GM19328 (cell line): ENCODE measurements at regions not wholly inside any gene's neighbourhood (a gene's known extent, or its start where the extent isn't known, plus 50 kb on each side); places are given as distances from the start of the nearest gene placed in this dataset.
"Not testable (repeated sequence)": the region's sequence is repeated elsewhere in the genome, so short reads cannot be mapped to it uniquely, and the experiment has no call there.

Experiments used
- ATAC-seq: cut with Tn5 transposase; IDR thresholded peaks from one replicate; pipeline ENCODE4 v1.9.1; 2021; ENCODE audit warnings: mild to moderate bottlenecking, moderate library complexity; ENCODE audit not compliant: unreplicated experiment

DNA sequence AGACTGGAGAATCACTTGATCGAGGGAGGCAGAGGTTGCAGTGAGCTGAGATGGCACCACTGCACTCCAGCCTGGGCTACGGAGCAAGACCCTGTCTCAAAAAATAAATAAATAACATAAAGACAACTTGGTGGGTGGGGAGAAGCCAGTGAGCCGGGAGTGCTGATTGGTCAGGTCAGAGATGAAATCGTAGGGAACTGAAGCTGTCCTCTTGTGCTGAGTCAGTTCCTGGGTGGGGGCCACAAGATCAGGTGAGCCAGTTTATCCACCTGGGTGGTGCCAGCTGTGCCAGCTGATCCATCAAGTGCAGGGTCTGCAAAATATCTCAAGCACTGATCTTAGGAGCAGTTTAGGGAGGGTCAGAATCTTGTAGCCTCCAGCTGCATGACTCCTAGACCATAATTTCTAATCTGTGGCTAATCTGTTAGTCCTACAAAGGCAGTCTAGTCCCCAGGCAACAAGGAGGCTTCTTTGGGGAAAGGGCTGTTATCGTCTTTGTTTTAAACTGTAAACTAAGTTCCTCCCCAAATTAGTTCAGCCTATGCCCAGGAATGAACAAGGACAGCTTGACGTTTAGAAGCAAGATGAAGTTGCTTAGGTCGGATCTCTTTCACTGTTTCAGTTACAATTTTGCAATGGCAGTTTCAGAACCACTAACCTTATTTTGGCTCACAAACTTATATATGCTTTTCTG, 221.5 kb upstream of the MYLIP start:
- ATAC-seq = not testable (repeated sequence)

DNA sequence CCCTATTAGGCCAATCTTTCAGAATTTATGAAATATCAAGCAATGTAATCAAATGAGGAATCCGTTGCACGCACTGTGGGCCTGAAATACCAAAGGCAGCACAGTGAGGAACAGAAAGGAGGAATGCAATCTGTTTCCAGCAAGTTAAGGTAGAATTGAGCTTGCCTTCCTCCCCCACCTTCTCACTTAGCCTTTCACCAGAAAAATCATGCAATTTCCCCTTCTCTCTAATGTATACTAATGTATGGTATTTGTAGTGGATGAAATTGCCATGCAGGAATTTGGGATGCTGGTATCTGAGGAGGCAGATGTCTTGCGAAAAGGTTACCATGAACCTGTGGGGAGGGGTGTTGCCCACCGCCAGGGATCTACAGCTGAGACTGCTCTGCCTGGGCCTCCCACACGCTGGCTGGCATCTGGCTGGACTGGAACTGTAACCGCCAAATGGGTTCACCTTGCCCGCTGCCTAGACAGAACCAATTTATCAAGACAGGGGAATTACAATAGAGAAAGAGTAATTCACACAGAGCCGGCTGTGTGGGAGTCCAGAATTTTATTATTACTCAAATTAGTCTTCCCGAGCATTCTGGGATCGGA, 222.4 kb upstream of the MYLIP start:
- no peak for ATAC-seq

- ATAC-seq = no peak
Observed at GRCh38 chr6:15905488-15906419, 223.1 kb upstream of the MYLIP start.

- ATAC-seq = no peak
Observed at GRCh38 chr6:15904651-15905376, 224.1 kb upstream of the MYLIP start.

GRCh38 chr6:15901141-15902115, 227.5 kb upstream of the MYLIP start:
- peak; percentile 86 for ATAC-seq

DNA sequence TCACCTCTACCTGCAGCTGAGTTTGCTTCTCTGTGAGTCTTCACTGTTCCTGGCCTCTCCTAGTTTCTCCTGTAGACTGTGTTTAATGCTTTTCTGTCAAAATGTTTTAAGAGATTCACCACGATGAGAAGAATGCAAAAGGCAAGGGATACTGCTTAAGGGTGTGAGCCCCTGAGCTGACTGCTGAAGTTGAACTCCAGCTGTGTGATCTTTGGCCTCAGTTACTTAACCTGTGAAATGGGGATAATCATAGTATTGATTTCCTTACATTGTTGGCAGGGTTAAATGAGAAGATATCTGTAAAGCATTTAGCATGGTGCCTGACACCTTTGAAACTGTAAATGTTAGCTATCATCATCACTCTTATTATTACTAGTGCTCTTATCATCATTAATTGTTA, 230.2 kb upstream of the MYLIP start:
- ATAC-seq = no peak

DNA sequence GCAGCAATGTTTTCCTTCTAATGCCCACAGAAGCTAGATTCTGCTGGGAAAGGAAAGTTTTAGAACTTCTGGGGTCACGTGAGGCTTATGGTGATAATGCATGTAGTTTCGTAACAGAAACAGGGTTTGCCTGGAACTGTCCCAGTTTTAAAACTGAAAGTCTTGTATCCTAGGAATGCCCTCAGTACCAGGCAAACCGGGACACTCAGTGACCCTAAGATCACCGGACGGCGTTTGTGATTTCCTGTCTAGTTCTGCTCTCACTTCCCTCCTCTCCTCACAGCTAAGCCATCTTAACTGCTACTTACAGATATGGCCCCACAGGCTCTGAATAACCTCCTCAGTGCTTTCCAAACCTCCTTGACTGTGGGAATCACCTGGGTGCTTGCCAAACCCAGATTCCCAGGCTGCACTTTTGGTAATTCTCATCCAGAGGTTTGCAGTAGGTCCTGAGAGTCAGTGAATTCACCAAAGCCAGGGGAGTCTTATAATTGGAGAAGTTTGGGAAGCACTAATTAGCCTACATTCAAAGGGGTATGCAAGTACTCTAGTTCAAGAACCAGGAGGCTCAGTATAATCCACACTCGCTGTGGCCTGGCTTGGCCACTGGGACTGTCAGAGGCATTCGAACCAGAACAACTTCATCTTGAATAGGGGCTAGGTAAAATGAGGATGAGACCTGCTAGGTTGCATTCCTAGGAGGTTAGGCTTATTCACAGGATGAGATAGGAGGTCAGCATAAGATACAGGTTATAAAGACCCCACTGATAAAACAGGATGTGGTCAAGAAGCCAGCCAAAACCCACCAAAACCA, 231.6 kb upstream of the MYLIP start:
- no peak for ATAC-seq

- ATAC-seq = no peak
Observed at GRCh38 chr6:15894973-15895725, 232.3 kb upstream of the DTNBP1 start.

GRCh38 chr6:15893556-15894253, 230.9 kb upstream of the DTNBP1 start:
- no peak for ATAC-seq

DNA sequence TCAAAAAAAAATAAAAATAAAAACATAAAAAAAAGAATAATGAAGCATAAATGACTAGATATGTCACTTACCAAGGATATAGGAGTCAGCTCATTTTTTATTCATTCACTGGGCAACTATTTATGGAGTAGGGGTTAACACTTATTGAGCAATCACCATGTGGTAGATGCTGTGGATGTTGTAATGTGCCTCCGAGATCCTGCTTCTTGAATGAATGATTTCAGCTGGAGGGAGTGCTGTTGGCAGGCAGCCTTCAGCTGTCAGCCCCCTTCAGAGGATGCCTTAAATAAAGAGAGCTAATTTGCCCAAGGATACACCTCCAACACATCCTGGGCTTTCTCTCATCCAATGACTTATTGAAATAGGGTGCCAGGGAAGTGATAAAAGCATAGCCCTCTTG, 229.5 kb upstream of the DTNBP1 start:
- ATAC-seq = no peak

- no peak for ATAC-seq
Observed at GRCh38 chr6:15888798-15889772, 226.3 kb upstream of the DTNBP1 start.

GRCh38 chr6:15887491-15888461, 224.9 kb upstream of the DTNBP1 start:
- ATAC-seq = no peak

DNA sequence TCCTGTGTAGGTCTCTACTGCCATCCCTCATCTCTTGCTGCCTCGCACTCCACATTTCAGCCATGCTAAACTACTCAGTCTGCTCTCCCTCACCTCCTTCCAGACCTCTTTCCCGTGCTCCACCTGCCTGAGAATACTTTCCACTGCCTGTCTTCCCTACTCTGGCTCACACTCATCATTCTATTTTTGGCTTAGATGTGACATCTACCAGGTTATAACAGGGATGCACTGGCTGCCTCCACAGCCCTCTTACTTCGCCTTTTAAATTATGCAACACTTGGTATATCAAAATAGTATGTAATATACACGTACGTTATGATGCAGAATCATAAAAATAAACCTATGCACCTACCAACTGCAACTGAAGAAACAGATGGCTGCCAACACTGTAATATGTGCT, 222.8 kb upstream of the DTNBP1 start:
- ATAC-seq = no peak

DNA sequence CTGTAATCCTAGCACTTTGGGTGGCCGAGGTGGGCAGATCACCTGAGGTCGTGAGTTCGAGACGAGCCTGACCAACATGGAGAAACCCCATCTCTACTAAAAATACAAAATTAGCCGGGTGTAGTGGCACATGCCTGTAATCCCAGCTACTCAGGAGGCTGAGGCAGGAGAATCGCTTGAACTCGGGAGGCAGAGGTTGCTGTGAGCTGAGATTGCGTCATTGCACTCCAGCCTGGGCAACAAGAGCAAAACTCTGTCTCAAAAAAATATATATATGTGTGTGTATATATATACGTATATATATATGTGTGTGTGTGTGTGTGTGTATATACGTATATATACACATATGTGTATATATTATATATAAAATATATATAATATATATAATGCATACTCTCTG, 220.8 kb upstream of the DTNBP1 start:
- ATAC-seq = not testable (repeated sequence)

GRCh38 chr6:15882915-15883314, 220.1 kb upstream of the DTNBP1 start:
- ATAC-seq = no peak
